ENCODE measurements at regions not wholly inside any gene's neighbourhood (a gene's known extent, or its start where the extent isn't known, plus 50 kb on each side); places are given as distances from the start of the nearest gene placed in this dataset.
A peak's percentile ranks its signal among the peaks of the same experiment; 100 is the strongest.

DNA sequence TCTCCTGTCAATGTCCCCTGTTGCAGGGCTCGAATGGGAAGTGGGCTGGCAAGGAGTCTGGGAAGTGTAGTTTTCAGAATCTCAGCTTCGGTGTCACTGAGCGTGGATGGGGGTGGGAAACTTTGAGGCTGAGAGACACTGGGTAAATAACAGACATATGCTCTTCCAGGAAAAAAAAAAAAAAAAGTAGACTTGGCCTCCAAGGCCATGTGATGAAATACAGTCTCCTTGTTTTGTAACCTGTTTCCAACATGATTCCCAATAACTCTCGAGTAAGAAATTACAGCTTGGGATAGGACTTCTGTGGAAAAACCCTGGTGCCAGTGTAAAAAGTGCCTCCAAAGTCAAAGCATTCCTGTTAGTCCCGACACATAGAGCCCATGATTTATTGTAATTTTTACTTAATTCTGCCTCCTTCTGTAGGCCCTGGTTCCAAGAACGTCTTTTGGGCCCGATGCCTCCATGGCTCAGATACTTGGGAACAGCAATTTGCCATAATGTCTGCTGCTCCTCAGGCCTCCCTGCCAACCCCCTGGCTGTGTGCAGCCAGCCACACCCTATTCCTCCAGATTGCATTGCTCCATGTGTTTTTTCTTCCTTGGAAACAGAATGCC lies 119.5 kb upstream of the TNC start:
- peak overlapping the region in 7 of 21 experiments; percentile 2 to 60 (median 24) for H3K27ac ChIP-seq
- H3K4me3 ChIP-seq, result no peak overlapping the region

DNA sequence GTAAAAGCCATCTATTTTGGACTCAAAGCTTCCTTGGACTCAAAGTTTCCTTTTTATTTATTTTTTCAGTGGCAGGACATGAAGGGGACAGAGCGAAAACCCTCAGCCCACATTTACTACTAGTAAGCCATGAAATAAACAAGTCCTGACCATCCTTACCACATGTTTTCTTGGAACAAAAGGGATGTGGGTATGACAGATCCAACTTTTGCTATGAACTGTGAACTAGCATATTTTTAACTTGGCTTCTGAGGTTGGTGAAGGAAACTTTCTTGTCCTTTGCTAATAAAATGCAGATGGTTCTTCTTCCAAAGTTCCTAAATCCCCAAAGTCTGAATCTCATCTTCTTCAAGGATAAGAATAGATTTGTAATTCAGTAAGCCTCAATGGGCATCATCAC lies 122.7 kb upstream of the TNC start:
- Histone ChIP-seq H3K4me3 (no peak overlapping the region), H3K27ac (peak overlapping the region in 3 of 21 experiments; percentile 25 to 56 (median 51))

DNA sequence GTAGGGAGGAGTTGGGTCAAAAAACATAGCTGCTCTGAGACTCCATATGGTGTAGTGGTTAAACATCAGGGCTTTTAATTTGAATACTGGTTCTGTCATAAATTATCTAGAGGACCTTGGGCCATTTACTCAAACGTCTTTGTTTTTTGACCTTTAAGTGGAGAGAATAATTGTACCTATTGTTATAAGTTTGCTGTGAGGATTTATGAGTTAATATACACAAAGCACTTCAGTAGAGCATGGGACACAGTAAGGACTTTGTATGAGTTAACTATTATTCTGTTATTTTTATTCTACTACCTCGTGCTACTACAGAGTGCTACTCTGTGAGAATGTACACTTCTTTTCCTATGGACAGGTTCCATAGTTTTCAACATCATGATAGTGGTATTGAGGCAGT lies 123.7 kb upstream of the TNC start:
- Histone ChIP-seq H3K27ac (peak overlapping the region in 2 of 21 experiments; percentile 51 to 66), H3K4me3 (no peak overlapping the region)

DNA sequence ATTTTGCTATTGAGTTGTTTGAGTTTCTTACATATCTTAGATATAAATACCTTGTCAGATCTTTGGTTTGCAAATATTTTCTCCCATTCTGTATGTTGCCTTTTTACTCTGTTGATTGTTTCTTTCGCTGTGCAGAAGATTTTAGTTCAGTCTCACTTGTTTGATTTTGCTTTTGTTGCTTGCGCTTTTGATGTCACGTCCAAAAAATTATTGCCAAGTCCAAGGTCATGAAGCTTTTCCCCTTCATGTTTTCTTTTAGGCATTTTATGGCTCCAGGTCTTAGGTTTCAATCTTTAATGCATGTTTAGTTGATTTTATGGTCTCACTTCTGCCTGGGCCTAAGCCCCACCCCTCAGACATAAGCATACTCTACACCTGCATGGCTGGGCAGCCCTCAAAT lies 131.5 kb upstream of the TNC start:
- Histone ChIP-seq H3K4me3 (no peak overlapping the region), H3K27ac (no peak overlapping the region)

DNA sequence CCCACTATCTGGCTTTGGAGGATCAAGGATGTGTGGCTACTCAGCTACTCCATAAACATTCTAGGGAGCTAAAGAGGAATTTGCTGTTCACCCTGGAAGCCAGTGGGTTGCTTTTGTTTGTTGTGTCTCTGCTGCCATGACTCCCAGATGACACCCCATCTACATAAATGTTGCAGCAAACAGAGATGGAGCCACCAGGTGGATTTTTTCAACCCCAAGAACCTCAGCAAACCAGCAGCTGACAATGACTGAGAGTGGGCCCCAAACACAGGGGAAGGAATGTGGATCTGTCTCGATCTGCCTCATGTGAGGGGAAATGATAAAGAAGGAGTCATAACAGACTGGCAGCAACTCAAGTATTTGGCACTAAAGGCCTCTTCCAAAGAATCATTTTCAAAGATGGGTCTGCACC lies 132.7 kb upstream of the TNC start:
- Histone ChIP-seq H3K27ac (peak overlapping the region in 1 of 21 experiments; percentile 59), H3K4me3 (no peak overlapping the region)

DNA sequence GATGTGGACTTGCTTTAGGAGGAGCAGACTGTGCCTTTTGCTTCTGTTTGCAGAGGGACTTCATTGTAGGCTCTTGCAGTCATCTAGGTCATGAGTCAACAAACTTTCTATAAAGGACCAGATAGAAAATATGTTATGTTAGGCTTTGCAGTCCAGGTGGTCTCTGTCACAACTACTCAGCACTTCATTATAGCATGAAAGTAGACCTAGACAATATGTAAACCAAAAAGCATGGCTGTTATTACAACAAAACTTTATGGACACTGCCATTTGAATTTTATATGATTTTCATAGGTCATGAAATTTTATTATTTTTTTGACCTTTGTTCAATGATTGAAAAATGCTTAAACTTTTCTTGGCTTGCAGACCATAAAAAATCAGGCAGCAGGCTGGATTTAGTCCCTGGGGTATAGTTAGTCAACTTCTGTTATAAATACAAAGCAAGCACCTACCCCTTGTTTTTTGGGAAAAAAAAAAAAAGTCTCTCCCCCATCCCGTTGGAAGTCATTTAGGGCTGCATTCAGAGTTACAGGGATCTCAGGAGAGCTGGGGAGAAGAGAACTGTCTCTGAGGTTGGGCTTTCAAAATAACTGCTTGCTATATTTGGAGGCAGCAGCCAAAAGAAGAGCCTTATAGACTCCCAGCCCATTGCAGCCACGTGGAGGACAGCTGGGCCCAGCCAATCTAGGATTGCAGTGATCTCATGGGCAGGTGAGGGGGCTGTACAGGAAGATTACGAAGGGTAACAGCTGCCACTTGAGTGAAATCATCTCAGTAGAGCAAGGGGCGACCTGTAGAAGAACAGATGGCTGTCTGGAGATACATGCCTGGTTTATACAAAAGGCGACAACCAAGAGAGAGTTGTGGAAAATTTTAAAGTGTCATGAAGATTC lies 136.6 kb upstream of the TNC start:
- Histone ChIP-seq H3K4me3 (no peak overlapping the region), H3K27ac (no peak overlapping the region)

DNA sequence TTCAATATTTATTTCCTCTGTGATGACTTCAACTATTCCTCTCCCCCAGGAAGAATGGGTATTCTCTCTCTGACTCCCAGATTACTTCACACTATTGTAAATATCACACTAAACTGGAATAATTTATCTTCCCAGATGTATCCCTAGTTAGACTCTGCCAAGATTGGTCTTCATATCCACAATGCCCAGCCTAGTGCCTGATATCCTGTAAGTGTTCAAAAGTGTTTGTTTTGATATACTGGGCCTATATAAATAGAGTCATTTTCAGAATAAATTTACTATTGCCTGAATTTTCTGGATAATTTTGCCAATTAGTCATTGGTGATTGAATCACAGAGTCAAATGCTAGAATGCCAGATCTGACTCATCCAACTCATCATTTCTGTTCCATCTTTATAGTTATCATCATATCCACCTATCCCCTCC lies 143.7 kb upstream of the TNC start:
- H3K27ac ChIP-seq, result peak overlapping the region in 4 of 21 experiments; percentile 16 to 41 (median 28)
- no peak overlapping the region for H3K4me3 ChIP-seq

DNA sequence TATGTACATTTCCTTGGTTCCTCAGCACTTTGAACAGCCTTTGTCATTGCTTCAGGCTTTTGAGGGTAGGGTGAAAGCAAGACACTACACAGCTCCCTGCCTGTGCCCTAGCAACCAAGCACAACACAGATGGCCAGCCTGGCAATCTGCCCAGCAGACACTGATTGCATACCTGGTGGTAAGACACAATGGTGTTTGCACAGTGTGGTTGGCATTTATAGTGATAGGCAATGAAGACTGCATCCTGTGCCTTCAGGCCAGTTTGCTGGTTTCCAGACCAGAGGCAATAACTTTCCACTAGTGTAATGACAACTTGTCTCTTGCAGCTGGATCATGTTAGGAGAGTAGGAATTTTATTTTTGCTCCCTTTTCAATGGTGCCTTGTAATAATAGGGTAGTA lies 144.5 kb upstream of the TNC start:
- peak overlapping the region in 4 of 21 experiments; percentile 8 to 45 (median 28) for H3K27ac ChIP-seq

DNA sequence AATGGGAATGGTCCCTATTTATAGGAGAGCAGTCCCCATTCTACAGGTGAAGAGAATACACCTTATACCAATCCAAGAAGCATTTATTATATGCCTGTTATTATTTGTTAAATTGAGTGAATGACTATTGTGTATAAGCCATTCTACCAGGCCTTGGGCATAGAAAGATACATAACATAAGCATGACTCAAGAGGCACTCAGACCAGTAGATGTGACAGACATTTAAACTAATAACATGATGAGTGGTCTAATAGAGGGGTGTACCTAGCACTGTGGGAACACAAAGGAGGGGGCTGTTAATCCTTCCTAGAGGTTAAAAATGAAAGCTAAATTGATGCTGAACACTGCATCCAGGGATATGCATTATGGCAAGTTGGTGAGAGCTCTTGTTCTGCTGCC lies 145.0 kb upstream of the TNC start:
- no peak overlapping the region for H3K4me3 ChIP-seq
- peak overlapping the region in 3 of 21 experiments; percentile 27 to 45 (median 30) for H3K27ac ChIP-seq

More for the DNA sequence above, 144.5 kb upstream of the TNC start:
- H3K4me3 ChIP-seq, result no peak overlapping the region

DNA sequence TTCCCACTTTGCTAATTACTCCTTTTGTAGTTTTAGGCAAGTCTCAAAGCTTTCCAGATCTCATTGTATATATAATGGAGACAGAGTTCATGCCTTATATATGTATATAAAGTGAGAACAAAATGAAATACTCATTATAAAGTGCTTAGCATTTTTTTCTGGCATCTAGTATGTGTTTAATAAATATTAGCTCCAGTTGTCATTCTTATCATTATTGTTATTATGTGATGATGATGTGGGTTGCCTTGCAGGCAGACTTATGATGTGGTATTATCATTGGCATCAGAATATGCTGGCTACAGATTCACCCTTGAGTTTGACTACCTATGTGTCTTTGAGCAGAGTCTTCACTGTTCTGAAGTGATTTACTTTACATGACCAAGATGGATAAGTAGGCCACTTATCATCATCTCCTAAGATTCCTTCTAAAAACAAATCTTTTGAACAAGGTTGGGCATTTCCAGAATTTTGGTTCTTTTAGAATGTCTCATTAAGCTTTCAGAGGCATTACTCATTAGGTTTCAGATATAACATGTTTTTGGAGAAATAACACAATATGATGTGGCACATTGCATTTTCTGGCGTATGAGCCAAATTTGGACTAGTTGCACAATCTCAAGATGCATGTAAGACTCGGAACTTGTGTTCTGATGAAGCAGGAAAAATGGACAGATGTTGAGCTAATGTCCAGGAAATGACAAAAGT lies 145.6 kb upstream of the TNC start:
- Histone ChIP-seq H3K4me3 (no peak overlapping the region), H3K27ac (peak overlapping the region in 4 of 21 experiments; percentile 2 to 30 (median 28))

DNA sequence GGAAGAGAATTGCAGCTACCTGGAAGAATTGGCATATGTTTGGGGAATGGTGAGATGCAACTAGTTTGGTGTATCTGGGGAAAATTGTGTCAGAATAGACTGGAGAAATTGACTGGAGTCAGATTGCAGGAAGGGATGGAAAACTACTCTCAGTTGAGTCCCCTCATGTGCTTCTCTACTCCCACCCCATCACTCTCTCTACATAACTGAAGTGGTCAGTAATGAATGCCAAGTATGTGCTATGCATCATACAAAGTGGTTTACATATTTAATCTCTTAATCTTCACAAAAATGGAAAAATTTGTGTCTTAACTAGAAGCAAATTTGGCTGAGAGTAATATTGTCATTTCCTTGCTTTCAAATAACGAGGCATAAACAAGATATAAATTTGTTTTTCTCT lies 146.4 kb upstream of the TNC start:
- Histone ChIP-seq H3K27ac (peak overlapping the region in 2 of 21 experiments; percentile 9 to 30), H3K4me3 (no peak overlapping the region)

DNA sequence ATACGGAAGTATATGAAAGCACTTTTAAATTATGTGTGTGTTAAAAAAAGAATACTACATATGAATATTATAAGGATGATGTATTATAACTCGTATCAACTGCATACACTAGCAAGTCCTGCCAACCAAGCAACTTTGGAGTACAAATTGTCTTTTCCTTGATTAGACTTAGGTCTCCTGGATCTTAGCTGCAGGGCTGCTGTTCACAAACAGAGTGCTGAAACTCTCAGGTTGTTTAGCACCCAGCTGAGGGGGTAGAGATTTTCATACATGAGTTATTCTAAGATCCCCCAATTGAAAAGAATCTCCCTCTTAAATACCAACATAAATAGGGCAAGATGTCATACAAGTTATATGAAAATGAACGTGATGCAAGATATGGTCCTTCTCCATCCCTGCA lies 149.8 kb upstream of the TNC start:
- Histone ChIP-seq H3K27ac (no peak overlapping the region), H3K4me3 (no peak overlapping the region)

DNA sequence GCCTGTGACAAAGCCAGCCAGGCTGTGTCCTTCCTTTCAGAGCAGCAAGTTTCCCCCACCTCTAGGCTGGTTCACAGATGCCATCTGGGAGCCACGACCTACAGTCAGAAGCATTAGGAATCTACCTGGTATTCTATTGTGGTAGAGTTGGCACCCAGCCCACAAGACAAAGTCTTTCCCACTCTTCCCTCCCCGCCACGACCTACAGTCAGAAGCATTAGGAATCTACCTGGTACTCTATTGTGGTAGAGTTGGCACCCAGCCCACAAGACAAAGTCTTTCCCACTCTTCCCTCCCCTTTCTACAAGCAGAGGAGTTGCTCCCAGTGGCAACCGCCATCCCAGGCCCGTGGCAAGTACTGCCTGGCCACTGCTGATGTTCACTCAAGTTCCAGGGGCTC lies 157.8 kb upstream of the TNC start:
- Histone ChIP-seq H3K27ac (no peak overlapping the region), H3K4me3 (no peak overlapping the region)

DNA sequence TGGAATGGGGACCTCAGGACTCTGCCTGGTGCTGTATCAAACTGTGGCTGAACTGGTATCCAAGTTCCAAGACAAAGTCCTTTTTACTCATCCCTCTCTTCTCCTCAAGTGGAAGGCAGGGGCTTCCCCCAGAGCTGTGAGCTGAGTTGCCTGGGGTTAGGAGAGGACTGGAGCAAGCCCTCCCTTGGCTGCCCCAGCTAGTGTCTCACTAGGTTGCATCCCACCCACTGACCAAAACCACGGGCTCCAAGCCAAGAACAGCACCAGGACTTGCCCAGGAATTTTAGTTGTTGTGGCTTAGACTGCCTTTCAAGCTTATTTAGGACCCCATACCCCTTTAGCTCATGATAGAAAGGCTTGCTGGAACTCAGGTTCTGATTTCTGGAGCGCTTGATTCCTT lies 158.7 kb upstream of the TNC start:
- no peak overlapping the region for H3K4me3 ChIP-seq
- H3K27ac ChIP-seq, result no peak overlapping the region

DNA sequence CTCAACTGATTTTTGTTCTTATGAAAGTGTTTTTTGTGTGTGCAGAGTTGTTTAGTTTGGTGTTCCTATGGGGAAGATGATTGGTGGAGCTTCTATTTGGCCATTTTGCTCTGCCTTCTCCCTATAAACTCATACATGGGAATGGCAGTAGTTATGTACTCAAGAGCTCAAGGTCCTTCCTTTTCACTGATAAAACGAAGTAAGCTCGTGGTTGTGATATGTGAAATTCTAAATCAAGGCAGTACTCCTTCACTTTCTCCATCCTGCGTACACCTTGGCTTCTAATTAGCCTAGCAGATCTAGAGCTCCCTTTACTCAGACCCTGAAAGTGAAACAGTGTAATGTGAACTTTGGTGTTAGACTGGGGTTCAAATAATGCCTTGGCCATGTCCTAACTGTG lies 159.3 kb upstream of the TNC start:
- H3K4me3 ChIP-seq, result no peak overlapping the region
- H3K27ac ChIP-seq, result no peak overlapping the region

DNA sequence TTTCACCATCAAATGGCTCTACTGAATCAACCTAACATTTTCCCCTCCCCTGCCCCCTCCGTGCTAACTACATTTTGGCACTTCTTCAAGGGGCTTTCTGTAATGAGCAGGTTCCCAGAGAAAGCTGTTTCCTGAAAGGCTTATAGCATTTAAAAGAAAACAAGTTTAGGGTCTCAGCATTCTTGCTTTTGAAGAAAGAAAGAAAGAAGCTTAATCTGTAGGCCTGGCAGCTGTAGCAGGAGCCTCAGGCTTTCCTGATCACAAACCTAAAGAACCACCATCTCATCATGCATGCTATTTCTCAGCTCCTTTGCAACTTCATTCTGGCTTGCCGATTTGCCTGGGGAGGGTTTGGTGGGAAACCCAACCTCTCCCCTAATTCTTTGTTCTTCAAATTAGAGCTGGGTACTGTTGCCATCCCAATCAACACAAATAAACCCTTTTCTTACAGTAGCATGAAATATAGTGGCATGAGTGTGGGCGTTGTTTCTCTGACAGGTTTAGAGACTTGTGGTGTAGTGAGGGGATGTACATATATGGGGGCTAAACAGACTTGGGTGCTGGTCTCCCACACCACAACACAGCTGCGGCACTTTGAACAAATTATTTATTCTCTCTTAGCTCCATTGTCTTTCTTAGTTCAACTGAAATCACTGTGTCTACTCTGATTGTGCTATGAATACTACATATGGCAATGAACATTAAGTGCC lies 160.5 kb upstream of the TNC start:
- no peak overlapping the region for H3K4me3 ChIP-seq
- H3K27ac ChIP-seq, result no peak overlapping the region

DNA sequence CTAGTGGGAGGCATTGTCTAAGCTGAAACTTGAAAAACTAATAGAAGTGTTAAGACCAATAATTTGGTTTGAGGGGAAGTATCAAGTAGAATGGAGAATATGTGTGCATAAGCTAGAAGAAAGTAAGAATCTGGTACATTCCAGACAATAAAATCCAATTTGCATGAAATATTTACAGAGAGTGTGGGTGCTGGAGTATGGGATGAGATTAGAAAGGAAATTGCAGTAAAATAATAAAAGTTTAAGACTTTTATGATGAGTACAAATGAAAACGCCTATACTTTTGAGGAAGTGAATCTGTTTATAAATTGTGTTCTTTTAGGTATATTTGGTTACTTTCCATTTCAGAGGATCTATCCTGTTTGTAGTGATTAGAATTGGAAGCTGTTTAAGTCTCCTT lies 165.4 kb upstream of the TNC start:
- Histone ChIP-seq H3K4me3 (no peak overlapping the region), H3K27ac (no peak overlapping the region)

DNA sequence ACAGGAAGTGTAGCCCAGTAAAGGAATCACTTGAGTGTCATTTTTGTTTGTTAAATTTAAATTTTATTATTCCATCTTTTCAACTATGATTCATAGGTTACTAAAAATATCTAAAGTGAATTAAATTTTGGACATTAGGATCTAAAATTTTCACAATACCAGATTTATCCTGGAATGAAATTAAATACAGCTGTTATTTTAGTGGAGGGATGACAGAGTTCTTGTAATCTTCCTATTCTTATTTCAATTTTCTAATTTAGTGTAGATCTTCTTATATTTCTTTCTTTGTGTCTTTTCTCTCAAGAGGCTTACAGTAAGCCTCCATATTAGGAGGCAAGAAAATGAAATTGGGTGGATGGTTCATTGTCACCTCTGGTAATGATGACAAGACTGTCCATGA lies 167.9 kb upstream of the TNC start:
- Histone ChIP-seq H3K4me3 (no peak overlapping the region), H3K27ac (peak overlapping the region in 2 of 21 experiments; percentile 4 to 15)

DNA sequence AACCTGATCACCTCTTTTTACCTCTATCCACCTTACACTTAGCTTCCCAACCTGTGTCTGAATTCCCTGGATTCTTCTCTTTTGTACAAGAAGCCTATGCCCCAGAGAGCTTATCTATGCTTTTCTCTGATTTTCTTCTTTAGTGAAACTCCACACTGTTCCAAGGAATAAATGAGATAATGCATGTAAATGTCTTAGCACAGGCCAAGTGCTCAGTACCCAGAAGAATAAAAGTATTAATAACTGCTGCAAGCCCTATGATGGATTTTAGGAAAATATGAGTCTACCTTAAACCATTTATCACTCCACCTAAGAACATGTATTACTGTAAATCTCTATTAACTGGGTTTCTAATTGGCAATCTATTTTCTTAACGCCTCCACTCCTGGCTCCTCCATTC lies 168.5 kb upstream of the TNC start:
- Histone ChIP-seq H3K27ac (peak overlapping the region in 2 of 21 experiments; percentile 4 to 15), H3K4me3 (no peak overlapping the region)

DNA sequence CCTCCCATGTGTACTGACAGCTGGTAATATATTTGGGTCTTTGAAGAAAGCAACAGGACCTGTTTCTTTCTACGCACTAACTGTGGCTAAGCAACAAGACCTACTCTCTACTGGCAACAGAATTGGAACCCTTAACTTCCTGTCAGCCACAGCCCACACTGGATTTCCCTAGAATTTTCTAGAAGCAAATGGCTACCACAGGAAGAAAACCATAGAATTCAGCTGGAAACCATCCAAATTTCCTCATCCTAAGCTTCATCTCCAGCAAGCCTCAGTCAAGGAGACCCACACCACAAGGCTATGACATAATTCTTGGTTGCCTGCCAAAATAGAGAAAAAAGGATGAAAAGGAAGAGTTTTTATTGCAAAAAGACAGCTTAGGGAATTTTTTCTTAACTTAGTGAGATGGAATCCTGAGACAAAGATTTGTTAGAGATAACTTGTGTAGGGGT lies 171.8 kb upstream of the TNC start:
- Histone ChIP-seq H3K4me3 (no peak overlapping the region), H3K27ac (peak overlapping the region in 1 of 21 experiments; percentile 21)
